ENCODE measurements at regions not wholly inside any gene's neighbourhood (a gene's known extent, or its start where the extent isn't known, plus 50 kb on each side); places are given as distances from the start of the nearest gene placed in this dataset.

DNA sequence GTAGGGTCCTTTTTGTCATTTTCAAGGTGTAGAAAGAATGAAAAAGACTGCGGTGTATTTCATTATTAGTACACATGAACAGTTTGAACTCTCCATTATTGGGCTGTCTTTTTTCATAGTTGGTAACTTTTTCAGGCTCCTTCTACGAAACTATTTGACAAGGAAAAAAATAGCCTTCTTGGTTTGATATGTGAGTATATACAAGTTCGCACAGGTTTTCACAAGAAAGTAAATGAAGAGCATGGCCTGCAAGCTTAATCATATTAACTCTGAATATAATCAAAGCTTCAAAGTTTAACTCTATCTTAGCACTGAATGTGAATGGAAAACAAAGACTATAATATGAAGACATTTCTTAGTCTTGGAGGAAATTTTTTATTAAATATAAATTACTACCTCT, 290.0 kb upstream of the ADGRL2 start:
- DNase-seq, result no peak
- intact Hi-C loops (cut with micrococcal nuclease; ENCODE audit: unreplicated experiment), result no loop called here
- H3K27me3 Mint-ChIP-seq (ENCODE audit: insufficient read depth, unreplicated experiment), result peaks cover 2% of the 10 kb centered on the region
- no peaks in the 10 kb centered on the region for H3K9me3 ChIP-seq
- ChIA-PET POLR2A (no interaction called here), CTCF (no interaction called here)
- H3K36me3 ChIP-seq (ENCODE audit: control insufficient read depth, insufficient read depth, low read length), result no peaks in the 10 kb centered on the region
- H3K4me1 Mint-ChIP-seq (ENCODE audit: low read depth, unreplicated experiment), result no peaks in the 10 kb centered on the region
- no peaks in the 10 kb centered on the region for H3K9me3 Mint-ChIP-seq (ENCODE audit: unreplicated experiment)
- no peak overlapping the region for H3K4me3 ChIP-seq (ENCODE audit: low read depth, low read length)
- no TSS peak for BruUV-seq (replicated peaks)
- H3K4me3 Mint-ChIP-seq (ENCODE audit: unreplicated experiment), result no peak overlapping the region
- no peak overlapping the region for H3K27ac Mint-ChIP-seq (ENCODE audit: unreplicated experiment)
- H3K27me3 ChIP-seq (replicated peaks; ENCODE audit: control insufficient read depth, insufficient read depth, low read length), result no peaks in the 10 kb centered on the region
- no peaks in the 10 kb centered on the region for H3K36me3 Mint-ChIP-seq (ENCODE audit: insufficient read depth, unreplicated experiment)
- H3K4me1 ChIP-seq, result no peaks in the 10 kb centered on the region
- TF ChIP-seq, protein P1, sequence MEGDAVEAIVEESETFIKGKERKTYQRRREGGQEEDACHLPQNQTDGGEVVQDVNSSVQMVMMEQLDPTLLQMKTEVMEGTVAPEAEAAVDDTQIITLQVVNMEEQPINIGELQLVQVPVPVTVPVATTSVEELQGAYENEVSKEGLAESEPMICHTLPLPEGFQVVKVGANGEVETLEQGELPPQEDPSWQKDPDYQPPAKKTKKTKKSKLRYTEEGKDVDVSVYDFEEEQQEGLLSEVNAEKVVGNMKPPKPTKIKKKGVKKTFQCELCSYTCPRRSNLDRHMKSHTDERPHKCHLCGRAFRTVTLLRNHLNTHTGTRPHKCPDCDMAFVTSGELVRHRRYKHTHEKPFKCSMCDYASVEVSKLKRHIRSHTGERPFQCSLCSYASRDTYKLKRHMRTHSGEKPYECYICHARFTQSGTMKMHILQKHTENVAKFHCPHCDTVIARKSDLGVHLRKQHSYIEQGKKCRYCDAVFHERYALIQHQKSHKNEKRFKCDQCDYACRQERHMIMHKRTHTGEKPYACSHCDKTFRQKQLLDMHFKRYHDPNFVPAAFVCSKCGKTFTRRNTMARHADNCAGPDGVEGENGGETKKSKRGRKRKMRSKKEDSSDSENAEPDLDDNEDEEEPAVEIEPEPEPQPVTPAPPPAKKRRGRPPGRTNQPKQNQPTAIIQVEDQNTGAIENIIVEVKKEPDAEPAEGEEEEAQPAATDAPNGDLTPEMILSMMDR (IDR thresholded peaks at IDR 0.05; ENCODE audit: insufficient read depth in 1 of 2, low read depth in 1 of 2, low read length in 1 of 2, severe bottlenecking in 1 of 2, unreplicated experiment in 1 of 2), result no peak

DNA sequence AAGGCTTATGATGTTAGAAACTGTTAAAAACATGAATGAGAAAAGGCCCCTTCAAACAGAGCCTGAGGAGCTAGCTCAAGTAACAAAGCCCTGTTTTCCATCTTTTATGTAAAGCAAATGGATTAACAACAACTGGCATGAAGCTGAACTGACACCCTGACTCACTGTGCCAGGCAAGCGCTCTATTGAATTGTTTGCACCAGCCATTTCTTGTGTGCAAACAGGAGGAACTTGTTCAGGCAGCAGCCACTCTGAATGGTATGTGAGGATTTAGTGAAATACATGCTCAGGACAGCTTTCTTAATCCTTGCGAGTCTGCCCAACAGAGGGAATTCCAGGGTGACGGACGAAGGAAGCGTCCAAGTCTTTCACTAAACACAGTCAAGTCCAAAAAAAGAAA, 291.1 kb upstream of the ADGRL2 start:
- intact Hi-C loops (cut with micrococcal nuclease; ENCODE audit: unreplicated experiment), result no loop called here
- no peak overlapping the region for H3K27ac Mint-ChIP-seq (ENCODE audit: unreplicated experiment)
- CTCF ChIA-PET, result no interaction called here

DNA sequence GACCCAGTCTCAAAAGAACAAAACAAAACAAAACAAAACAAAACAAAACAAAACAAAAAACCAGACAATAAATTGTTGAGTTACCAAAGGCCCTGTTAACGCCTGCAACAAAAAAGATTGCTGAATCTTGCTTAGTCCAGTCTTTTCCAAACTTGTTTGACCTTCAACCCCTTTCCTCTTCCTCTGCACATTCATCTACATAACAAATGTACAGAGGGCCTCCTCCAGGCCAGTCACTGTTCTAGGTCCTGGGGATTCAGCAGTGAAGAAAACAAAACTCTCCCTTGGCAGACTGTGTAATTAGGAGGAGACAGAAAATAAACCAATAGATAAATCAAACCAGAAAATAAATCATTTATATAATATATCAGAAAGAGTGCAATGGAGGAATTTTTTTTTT, 294.0 kb upstream of the ADGRL2 start:
- TF ChIP-seq, protein P1 (IDR thresholded peaks at IDR 0.05; ENCODE audit: insufficient read depth in 1 of 2, low read depth in 1 of 2, low read length in 1 of 2, severe bottlenecking in 1 of 2, unreplicated experiment in 1 of 2), result no peak
- H3K4me1 ChIP-seq, result no peaks in the 10 kb centered on the region
- CTCF ChIA-PET, result no interaction called here
- Mint-ChIP-seq H3K27me3 (ENCODE audit: insufficient read depth, unreplicated experiment) (peaks cover 2% of the 10 kb centered on the region), H3K4me1 (ENCODE audit: low read depth, unreplicated experiment) (no peaks in the 10 kb centered on the region), H3K36me3 (ENCODE audit: insufficient read depth, unreplicated experiment) (no peaks in the 10 kb centered on the region), H3K4me3 (ENCODE audit: unreplicated experiment) (no peak overlapping the region), H3K9me3 (ENCODE audit: unreplicated experiment) (no peaks in the 10 kb centered on the region), H3K27ac (ENCODE audit: unreplicated experiment) (no peak overlapping the region)
- H3K4me3 ChIP-seq (ENCODE audit: low read depth, low read length), result no peak overlapping the region
- intact Hi-C loops (cut with micrococcal nuclease; ENCODE audit: unreplicated experiment), result no loop called here
- H3K9me3 ChIP-seq, result no peaks in the 10 kb centered on the region
- H3K27me3 ChIP-seq (replicated peaks; ENCODE audit: control insufficient read depth, insufficient read depth, low read length), result no peaks in the 10 kb centered on the region
- BruUV-seq (replicated peaks), result no TSS peak
- no peaks in the 10 kb centered on the region for H3K36me3 ChIP-seq (ENCODE audit: control insufficient read depth, insufficient read depth, low read length)
- no peak for DNase-seq
- POLR2A ChIA-PET, result no interaction called here

More for the DNA sequence above, 291.1 kb upstream of the ADGRL2 start:
- H3K36me3 ChIP-seq (ENCODE audit: control insufficient read depth, insufficient read depth, low read length), result no peaks in the 10 kb centered on the region
- no peaks in the 10 kb centered on the region for H3K27me3 ChIP-seq (replicated peaks; ENCODE audit: control insufficient read depth, insufficient read depth, low read length)
- no TSS peak for BruUV-seq (replicated peaks)
- H3K36me3 Mint-ChIP-seq (ENCODE audit: insufficient read depth, unreplicated experiment), result no peaks in the 10 kb centered on the region
- H3K9me3 ChIP-seq, result no peaks in the 10 kb centered on the region
- no peak for DNase-seq
- no peak overlapping the region for H3K4me3 ChIP-seq (ENCODE audit: low read depth, low read length)
- POLR2A ChIA-PET, result no interaction called here
- TF ChIP-seq, protein P1 (IDR thresholded peaks at IDR 0.05; ENCODE audit: insufficient read depth in 1 of 2, low read depth in 1 of 2, low read length in 1 of 2, severe bottlenecking in 1 of 2, unreplicated experiment in 1 of 2), result no peak
- H3K4me1 ChIP-seq, result no peaks in the 10 kb centered on the region
- no peaks in the 10 kb centered on the region for H3K9me3 Mint-ChIP-seq (ENCODE audit: unreplicated experiment)
- no peak overlapping the region for H3K4me3 Mint-ChIP-seq (ENCODE audit: unreplicated experiment)
- H3K27me3 Mint-ChIP-seq (ENCODE audit: insufficient read depth, unreplicated experiment), result peaks cover 2% of the 10 kb centered on the region
- no peaks in the 10 kb centered on the region for H3K4me1 Mint-ChIP-seq (ENCODE audit: low read depth, unreplicated experiment)

Data from Caco-2 (cell line).